GM12873 (cell line): ENCODE measurements at regions not wholly inside any gene's neighbourhood (a gene's known extent, or its start where the extent isn't known, plus 50 kb on each side); places are given as distances from the start of the nearest gene placed in this dataset.

Source experiments
- CTCF ChIP-seq: IDR thresholded peaks from 2 replicates; pipeline ENCODE4 v1.5.1; 2012; ENCODE audit warnings: low read depth, mild to moderate bottlenecking, moderate library complexity, low read length, control low read depth; ENCODE audit not compliant: insufficient read depth; ENCODE audit errors: missing control alignments

GRCh38 chr5:71859515-71859914, 140.4 kb downstream of the CARTPT start:
- no peak for TF ChIP-seq CTCF

DNA sequence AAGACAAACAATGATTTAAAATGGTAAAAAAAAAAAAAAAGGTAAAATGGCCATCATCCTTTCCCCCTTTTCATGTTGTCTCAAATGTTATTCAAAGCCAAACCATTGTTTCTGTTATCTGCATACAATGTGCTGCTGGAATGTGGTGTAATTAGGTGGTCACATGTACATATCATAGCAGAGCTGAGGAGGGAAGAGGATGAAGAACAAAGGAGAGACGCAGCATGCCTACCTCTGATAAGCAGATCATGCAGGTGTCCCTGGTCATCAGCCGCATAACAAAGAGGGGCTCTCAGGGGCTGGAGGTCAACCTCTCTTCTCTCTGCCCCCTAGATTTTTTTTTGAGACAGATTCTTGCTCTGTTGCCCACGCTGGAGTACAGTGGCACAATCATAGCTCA, 141.0 kb downstream of the CARTPT start:
- TF ChIP-seq CTCF = no peak

DNA sequence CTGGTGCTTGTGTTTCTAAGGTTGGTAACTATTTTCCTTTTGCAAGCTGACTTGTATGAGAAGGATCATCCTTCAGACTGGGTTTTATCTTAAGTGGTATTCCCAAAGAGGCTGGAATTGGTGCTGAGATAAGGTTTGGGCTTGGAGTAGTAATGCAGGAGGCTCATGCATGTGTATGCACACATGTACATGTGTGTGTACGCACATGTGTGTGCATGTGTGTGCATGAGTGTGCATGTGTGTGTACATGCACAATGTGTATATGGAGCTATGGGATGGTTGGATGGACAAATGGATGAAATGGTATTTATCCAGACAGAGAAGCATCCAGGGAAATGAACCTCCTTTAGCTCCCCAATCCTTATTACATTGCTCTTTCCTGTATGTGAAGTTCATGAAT, 142.6 kb downstream of the CARTPT start:
- TF ChIP-seq CTCF = no peak

GRCh38 chr5:71862087-71862486, 143.0 kb downstream of the CARTPT start:
- no peak for TF ChIP-seq CTCF

DNA sequence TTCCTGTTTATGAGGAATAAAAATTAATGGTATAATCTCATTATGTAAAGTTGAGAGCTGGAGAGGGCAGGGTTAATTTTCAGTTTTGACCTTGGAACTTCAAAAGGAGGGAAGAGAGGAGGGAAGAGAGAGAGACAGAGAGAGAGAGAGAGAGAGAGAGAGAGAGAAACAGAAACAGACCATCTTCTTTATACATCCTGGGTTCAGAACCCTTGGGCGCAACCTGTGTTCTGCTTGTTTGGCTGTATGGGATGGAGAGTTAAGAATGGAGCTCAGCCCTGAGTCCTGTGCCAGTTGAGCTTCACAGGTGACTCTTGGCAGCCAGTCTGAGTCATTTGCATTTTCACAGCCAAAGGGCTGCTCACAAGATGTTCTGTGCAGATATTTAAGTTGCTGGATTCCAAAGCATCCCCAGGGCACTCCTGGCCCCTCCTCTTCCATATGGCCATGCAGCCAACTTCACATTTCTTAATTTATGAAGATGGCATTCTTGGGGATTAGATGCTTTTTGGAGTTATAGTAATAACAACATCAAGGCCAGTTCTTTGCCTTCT, 143.5 kb downstream of the CARTPT start:
- TF ChIP-seq CTCF = no peak

DNA sequence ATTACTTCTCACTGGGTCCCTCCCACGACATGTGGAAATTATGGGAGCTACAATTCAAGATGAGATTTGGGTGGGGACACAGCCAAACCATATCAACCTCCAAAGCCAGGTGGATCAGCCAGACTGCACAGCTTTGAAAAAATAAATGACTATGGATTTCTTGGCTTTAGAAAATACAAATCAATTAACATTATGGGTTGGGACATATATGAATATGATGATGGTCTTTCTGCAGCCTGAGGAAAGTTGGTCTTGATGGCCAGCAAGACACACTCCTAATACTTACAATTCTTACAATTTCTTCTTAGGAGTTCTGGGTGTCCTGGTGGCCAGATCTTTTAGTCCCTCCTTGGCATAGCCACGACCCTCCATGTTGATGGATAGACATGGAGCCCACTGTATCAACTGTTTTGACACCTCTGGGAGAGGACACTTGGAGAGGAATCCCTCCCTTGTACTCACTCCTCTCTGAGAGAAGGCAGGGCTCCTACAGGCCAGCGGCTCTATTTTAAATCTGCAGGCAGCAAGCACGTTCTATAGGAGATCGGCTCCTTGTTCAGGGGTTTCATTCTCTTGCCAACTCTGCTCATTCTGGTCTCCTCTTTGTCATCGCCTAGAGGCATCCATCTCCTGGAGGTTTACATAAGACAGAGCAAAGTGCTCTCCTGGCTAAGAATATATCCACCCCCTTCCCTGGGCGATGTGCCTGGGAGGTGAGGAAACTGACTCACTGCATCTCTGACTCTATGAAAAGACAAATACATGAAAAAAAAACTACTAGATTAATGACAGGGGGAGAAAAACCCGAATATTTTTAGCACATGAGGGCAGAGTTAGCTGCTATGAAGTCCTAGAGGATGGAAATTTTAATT, 145.9 kb downstream of the CARTPT start:
- TF ChIP-seq CTCF = no peak

GRCh38 chr5:71865665-71866320, 146.7 kb downstream of the CARTPT start:
- no peak for TF ChIP-seq CTCF
